Inflammatory macrophage treated with lipopolysaccharide for 1 hour (primary cell): ENCODE measurements at regions not wholly inside any gene's neighbourhood (a gene's known extent, or its start where the extent isn't known, plus 50 kb on each side); places are given as distances from the start of the nearest gene placed in this dataset.
"Not testable (repeated sequence)": the region's sequence is repeated elsewhere in the genome, so short reads cannot be mapped to it uniquely, and the experiment has no call there.

Source experiments
- DNase-seq, 2 donors: peaks; one replicate each; pipeline ENCODE4 v3.0.0-alpha.2; 2020 to 2022

GRCh38 chr16:15192813-15193212 is 98.7 kb upstream of the RRN3 start:
- DNase-seq, result not testable (repeated sequence)

GRCh38 chr16:15192197-15192596 is 98.1 kb upstream of the RRN3 start:
- not testable (repeated sequence) for DNase-seq

- not testable (repeated sequence) for DNase-seq
Observed at GRCh38 chr16:15189478-15189877, 95.4 kb upstream of the RRN3 start.
